Activated CD4-positive, alpha-beta T cell treated with anti-CD3 and anti-CD28 coated beads, Interleukin-2, amount 10 ng/mL, durations not matched to agents 24 days and 14 days (primary cell): ENCODE measurements at regions not wholly inside any gene's neighbourhood (a gene's known extent, or its start where the extent isn't known, plus 50 kb on each side); places are given as distances from the start of the nearest gene placed in this dataset.

Experiments used
- DNase-seq: peaks from one replicate; pipeline ENCODE4 v3.0.0; 2022
- H3K27ac Mint-ChIP-seq: one replicate; pipeline ENCODE4 v1.8.0; 2022; ENCODE audit warnings: mild to moderate bottlenecking, mixed read lengths
- H3K27me3 Mint-ChIP-seq: one replicate; pipeline ENCODE4 v1.8.0; 2022; ENCODE audit warnings: mixed read lengths
- H3K36me3 Mint-ChIP-seq: one replicate; pipeline ENCODE4 v1.8.0; 2022; ENCODE audit warnings: low read depth, mild to moderate bottlenecking, mixed read lengths
- H3K4me1 Mint-ChIP-seq: one replicate; pipeline ENCODE4 v1.8.0; 2021; ENCODE audit warnings: mixed read lengths
- H3K4me3 Mint-ChIP-seq: one replicate; pipeline ENCODE4 v1.8.0; 2022; ENCODE audit warnings: mild to moderate bottlenecking, moderate library complexity, mixed read lengths
- H3K9me3 Mint-ChIP-seq: one replicate; pipeline ENCODE4 v1.8.0; 2021; ENCODE audit warnings: mixed read lengths
- intact Hi-C: fragments of 100-400 bp; cut with micrococcal nuclease; formaldehyde crosslinking; loops from one replicate; pipeline ENCODE4 v1.15.1; 2023

DNA sequence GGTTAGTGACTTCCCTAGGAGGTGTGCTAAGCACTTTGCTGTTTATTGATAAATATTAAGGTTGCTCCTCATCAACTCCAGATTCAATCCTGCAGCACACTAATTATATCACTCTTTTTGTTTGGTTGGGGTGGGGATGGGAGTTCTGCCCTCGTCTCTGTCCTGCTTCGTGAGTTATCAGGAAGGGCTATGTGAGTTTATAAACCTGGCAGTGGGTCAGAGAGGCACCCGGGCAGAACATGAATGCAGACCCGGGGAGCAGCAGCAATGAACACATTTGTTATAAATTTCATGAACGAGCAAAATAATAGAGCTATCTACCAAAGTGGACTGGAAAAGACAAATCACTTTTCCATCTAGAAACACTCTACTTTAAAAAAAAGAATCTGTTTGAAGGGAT lies 125.5 kb upstream of the WWC1 start:
- intact Hi-C loops: no loop called here
- H3K4me3 Mint-ChIP-seq: no peak overlapping the region
- DNase-seq: no peak
- H3K4me1 Mint-ChIP-seq: peaks cover 10% of the 10 kb centered on the region
- H3K27me3 Mint-ChIP-seq: peaks cover 6% of the 10 kb centered on the region
- H3K36me3 Mint-ChIP-seq: no peaks in the 10 kb centered on the region
- no peak overlapping the region for H3K27ac Mint-ChIP-seq
- no peaks in the 10 kb centered on the region for H3K9me3 Mint-ChIP-seq

DNA sequence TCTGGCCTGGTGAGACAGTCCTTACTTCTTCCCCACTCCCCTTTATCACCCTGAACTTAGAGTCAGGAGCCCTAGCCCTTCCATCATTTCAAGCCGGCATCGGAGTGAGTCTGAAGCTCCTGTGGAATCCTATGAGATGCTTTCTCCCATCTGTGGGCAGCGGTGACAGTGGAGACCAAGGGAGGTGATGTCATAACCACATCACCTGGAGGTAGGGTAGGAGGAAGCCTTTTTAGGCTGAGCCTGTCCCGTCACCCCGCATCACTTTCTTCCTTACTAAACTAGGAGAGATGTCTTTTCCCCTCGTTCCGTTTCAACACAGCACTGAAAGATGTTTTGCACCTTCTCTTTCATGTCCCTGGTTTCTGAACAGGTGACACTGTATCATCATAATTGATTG lies 124.1 kb upstream of the WWC1 start:
- DNase-seq: no peak
- intact Hi-C loops: no loop called here
- Mint-ChIP-seq H3K27me3 (peaks cover 6% of the 10 kb centered on the region), H3K4me3 (no peak overlapping the region), H3K9me3 (no peaks in the 10 kb centered on the region), H3K36me3 (no peaks in the 10 kb centered on the region), H3K4me1 (peaks cover 10% of the 10 kb centered on the region), H3K27ac (no peak overlapping the region)

DNA sequence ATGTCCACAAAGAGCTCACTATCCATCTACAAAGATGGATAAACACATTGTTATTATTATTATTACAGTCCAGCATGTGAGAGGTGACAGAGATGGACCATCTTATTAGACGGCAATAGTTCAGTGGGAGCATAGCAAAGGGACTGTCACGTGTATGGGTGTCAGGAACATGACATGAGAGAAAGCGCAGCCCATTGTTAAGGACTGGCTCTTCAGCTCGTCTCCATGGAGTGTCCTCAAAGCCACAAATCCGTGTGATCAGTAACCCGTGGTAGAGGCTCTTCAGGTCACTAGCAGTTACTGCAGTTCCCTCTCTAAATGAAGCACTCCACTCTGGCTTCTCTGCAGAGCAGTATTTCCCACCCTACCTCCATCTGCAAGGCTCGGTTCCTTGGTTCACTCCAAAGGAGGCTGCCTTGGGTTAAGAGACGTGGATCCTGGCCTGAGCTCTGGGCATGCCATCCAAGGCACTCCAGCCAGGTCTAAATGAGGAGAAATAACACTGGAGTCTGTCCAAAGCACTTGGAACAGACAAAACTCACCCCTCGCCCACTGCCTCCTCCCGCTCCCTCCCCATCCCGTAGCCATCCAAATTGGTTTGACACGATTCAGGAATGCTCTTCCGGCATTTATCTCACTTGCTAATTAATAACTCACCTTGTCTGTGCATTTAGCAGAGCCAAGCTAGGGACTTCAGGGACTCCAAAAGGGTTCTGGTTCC lies 122.3 kb upstream of the WWC1 start:
- intact Hi-C loops: no loop called here
- H3K9me3 Mint-ChIP-seq: no peaks in the 10 kb centered on the region
- H3K4me1 Mint-ChIP-seq: peaks cover 10% of the 10 kb centered on the region
- no peak overlapping the region for H3K4me3 Mint-ChIP-seq
- DNase-seq: no peak
- no peak overlapping the region for H3K27ac Mint-ChIP-seq
- H3K27me3 Mint-ChIP-seq: peaks cover 6% of the 10 kb centered on the region
- no peaks in the 10 kb centered on the region for H3K36me3 Mint-ChIP-seq

DNA sequence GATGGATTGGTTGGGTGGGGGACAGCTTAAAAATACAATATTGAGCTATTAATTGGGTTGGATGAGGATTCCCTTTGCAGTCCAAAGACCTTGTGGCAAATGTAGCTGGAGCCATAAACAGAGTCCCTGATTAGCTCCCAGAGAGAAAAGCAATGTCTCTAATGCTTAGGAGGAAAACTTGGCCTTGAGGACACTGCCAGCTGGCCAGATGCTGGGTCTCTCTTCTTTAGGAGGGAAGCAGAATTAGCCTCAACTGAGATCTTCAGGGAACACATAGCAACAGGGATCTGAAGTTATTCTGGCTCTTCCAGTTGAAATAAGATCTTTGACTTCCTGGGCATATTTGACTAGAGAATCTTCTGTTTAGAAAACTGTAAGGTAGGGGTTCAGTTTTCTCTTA lies 121.7 kb upstream of the WWC1 start:
- H3K27ac Mint-ChIP-seq: no peak overlapping the region
- no peak for DNase-seq
- H3K9me3 Mint-ChIP-seq: no peaks in the 10 kb centered on the region
- H3K4me3 Mint-ChIP-seq: no peak overlapping the region
- H3K27me3 Mint-ChIP-seq: peaks cover 6% of the 10 kb centered on the region
- H3K36me3 Mint-ChIP-seq: no peaks in the 10 kb centered on the region
- H3K4me1 Mint-ChIP-seq: peaks cover 10% of the 10 kb centered on the region
- intact Hi-C loops: no loop called here

DNA sequence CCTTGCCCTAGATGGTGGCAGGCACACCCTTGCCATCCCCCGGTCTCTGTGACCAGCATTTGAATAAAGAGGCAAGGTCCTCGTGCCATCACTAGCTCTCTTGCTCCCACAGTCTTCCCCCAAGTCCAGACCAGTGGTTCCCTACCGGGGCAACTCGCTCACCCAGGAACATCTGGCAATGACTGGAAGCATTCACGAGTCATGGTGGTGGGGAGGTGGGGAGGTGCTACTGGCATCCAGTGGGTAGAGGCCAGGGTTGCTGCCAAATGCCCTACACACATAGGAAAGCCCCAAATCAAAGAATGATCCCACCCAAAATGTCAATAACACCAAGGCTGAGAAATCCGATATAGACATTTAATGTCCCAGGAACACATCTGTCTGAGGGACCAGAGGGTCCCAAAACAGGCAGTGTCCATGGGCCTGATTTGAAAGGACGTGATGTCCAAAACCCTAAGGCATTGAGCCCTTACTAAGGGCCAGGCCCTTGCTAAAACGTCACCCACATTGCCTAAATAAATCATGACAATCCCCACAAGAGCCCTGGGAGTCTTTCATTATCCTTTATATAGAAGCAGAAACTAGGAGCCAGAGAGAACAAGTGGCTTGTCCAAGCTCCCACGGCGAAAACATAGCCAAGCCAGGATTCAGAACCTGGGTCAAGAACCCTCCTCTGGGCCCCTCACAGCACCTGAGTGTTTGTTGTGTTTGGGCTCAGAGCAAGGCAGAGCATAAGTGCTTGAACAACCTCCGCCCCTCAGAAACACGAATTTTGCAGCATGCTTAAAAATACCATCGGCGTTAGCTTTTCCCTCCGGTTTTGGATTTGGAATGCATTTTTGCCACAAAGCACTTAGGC lies 119.3 kb upstream of the WWC1 start:
- no peaks in the 10 kb centered on the region for H3K36me3 Mint-ChIP-seq

DNA sequence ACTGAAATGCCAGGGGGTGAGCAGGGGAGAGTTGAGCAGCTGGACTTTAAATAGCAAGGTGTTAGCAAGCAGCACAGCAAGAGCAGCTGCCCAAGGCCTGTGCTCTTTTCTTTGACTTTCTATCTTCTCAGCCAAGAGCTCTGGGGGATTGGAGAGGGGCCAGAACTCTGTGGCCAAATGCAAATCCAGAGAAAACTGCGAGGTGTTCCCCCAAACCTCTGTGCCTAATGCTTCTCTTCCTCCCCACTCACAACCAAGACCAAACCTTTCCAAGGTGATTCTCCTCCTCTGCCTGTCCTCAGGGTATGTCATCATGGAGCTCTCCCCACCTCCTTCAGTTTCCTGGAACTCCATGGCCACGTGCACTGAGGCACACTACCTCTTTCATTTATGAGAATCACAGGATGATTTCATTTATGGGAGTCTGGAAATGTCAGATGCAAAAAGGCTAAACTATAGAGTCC lies 118.7 kb upstream of the WWC1 start:
- no peaks in the 10 kb centered on the region for H3K36me3 Mint-ChIP-seq
- no peak overlapping the region for H3K4me3 Mint-ChIP-seq
- H3K27me3 Mint-ChIP-seq: no peaks in the 10 kb centered on the region
- H3K9me3 Mint-ChIP-seq: no peaks in the 10 kb centered on the region
- DNase-seq: no peak
- peaks cover 2% of the 10 kb centered on the region for H3K4me1 Mint-ChIP-seq
- no peak overlapping the region for H3K27ac Mint-ChIP-seq
- intact Hi-C loops: no loop called here

More for the DNA sequence above, 119.3 kb upstream of the WWC1 start:
- peaks cover 3% of the 10 kb centered on the region for H3K27me3 Mint-ChIP-seq
- no peak for DNase-seq
- H3K4me3 Mint-ChIP-seq: no peak overlapping the region
- H3K27ac Mint-ChIP-seq: no peak overlapping the region
- H3K9me3 Mint-ChIP-seq: no peaks in the 10 kb centered on the region
- peaks cover 4% of the 10 kb centered on the region for H3K4me1 Mint-ChIP-seq
- intact Hi-C loops: no loop called here

DNA sequence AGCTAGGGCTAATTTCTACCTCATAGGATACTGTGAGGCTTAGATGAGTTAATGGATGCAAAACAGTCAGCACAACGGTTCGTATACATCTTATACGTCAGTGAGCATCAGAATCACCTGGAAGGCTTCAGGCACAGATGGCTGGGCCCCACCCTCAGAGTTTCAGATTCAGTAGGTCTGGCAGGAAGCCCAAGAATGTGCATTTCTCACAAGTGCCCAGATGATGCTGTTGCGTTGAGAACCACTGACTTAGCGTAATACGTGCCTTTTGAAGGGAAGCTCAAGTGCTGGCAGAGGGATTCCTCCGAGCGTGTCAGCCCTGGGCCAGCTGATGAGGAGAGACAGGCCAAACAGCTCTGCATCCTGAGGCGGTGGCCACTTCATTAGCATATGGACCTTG lies 117.1 kb upstream of the WWC1 start:
- DNase-seq: no peak
- no peaks in the 10 kb centered on the region for H3K9me3 Mint-ChIP-seq
- no peaks in the 10 kb centered on the region for H3K36me3 Mint-ChIP-seq
- H3K4me1 Mint-ChIP-seq: peaks cover 2% of the 10 kb centered on the region
- intact Hi-C loops: no loop called here
- no peaks in the 10 kb centered on the region for H3K27me3 Mint-ChIP-seq
- H3K4me3 Mint-ChIP-seq: no peak overlapping the region
- H3K27ac Mint-ChIP-seq: no peak overlapping the region

DNA sequence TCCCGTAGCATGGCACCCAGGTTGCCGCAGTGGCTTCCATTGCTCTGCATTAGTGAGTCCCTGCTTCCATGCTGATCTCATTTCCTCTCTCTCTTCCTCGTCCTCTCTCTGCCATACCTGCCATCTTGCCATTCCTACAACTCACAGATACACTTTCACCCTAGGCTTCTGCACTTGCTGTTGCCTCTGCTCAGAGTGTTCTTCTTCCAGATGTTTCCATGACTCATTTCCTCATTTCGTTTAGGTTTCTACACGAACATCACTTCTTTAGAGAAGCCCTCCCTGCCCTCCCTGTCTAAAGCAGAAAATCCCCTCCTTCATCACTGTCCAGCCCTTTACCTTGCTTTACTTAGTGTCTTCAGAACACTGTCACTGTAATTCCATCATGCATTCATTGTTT lies 115.2 kb upstream of the WWC1 start:
- no peaks in the 10 kb centered on the region for H3K27me3 Mint-ChIP-seq
- H3K4me1 Mint-ChIP-seq: peaks cover 2% of the 10 kb centered on the region
- H3K36me3 Mint-ChIP-seq: no peaks in the 10 kb centered on the region
- no peak for DNase-seq
- intact Hi-C loops: no loop called here
- no peaks in the 10 kb centered on the region for H3K9me3 Mint-ChIP-seq
- H3K27ac Mint-ChIP-seq: no peak overlapping the region
- no peak overlapping the region for H3K4me3 Mint-ChIP-seq

DNA sequence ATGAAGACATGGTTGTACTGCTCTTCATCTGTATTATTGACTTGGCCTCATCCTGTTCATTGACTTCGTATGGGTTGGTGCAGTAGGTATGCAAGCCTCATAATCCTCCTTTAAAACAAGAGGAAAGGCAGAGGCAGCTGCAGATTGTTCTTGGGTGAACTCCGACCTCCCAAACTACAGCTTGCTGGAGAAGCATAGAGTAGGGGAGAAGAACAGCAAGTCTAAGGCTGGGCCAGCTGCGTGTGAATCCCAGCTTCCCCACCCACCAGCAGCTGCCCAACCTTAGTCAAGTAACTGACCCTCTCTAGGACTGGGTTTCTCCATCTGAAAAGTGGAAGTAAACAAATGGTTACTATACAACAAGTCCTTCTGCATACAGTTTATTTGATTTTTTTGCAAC lies 114.5 kb upstream of the WWC1 start:
- Mint-ChIP-seq H3K36me3 (no peaks in the 10 kb centered on the region), H3K9me3 (no peaks in the 10 kb centered on the region), H3K27ac (no peak overlapping the region), H3K4me1 (peaks cover 2% of the 10 kb centered on the region), H3K27me3 (no peaks in the 10 kb centered on the region), H3K4me3 (no peak overlapping the region)
- intact Hi-C loops: no loop called here
- DNase-seq: no peak

DNA sequence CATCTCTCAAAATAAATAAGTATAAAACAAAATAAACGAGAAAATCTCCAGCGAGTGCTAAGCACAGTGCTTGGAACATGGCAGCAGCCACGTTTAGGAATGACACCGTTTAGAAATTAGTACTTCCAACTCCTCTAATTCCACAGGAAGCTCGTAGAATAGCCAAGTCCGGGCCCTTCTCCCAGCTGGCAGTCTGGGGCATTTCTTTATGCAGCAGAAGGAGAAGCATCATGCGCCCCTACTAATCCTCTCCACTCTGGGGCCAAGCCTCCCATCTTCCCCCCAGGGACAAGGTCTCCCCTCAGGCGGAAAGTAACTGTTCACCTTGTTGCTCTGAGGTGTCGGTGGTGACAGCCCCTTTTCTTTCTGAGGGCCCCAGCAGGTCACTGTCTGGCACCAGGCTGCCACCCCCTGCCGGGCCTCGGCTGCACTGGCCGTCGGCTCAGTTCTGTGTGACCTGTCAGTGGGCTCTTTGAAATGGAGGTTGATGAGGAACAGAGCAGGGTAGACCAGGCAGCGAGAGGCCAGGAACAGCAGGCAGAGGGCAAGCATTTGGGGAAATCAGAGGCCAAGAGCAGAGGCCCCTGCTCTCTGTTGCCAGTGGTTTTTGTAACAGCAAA lies 113.5 kb upstream of the WWC1 start:
- intact Hi-C loops: no loop called here
- Mint-ChIP-seq H3K4me1 (peaks cover 2% of the 10 kb centered on the region), H3K9me3 (no peaks in the 10 kb centered on the region), H3K36me3 (no peaks in the 10 kb centered on the region), H3K4me3 (no peak overlapping the region), H3K27ac (no peak overlapping the region), H3K27me3 (no peaks in the 10 kb centered on the region)
- no peak for DNase-seq

DNA sequence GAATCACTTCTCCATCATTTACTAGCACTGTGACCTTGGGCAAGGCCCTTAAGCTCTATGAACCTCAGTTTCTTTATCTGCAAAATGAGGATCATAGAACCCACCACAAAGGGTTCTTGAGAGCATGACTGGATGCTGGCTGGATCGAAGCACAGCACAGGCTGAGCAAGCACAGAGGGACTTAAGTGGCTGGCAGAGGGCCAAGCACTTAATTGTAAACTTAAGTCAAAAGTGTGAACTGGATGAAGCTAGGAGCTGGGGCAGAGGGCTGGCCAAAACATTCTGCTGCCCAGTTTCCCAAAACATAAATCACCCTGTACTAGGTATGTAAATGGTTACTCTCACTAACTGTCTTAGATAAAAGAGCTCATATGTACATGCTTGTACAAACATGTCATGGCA lies 112.3 kb upstream of the WWC1 start:
- Mint-ChIP-seq H3K9me3 (no peaks in the 10 kb centered on the region), H3K27me3 (no peaks in the 10 kb centered on the region), H3K27ac (no peak overlapping the region), H3K4me1 (peaks cover 2% of the 10 kb centered on the region), H3K36me3 (no peaks in the 10 kb centered on the region), H3K4me3 (no peak overlapping the region)
- intact Hi-C loops: no loop called here
- DNase-seq: no peak

DNA sequence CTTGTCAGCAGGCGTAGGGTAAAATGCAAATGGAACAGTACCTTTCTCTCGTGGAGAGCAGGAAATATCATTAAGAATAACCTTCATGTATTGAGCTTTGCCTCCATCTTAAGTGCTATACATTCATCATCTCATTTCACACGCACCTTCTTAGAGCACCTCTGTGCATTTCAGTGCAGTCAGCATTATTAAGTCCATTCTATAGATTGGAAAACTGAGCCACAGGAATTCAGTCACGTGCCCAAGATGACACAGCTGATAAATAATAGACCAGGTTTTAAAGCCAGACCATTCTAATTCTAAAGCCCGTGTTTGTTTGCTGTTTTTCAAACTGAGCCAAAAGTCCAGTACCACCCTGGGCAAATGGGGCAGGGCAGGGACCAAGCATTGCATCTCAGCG lies 109.2 kb upstream of the WWC1 start:
- DNase-seq: no peak
- H3K36me3 Mint-ChIP-seq: no peaks in the 10 kb centered on the region
- H3K4me1 Mint-ChIP-seq: no peaks in the 10 kb centered on the region
- H3K27ac Mint-ChIP-seq: no peak overlapping the region
- no peaks in the 10 kb centered on the region for H3K9me3 Mint-ChIP-seq
- intact Hi-C loops: no loop called here
- H3K4me3 Mint-ChIP-seq: no peak overlapping the region
- no peaks in the 10 kb centered on the region for H3K27me3 Mint-ChIP-seq

DNA sequence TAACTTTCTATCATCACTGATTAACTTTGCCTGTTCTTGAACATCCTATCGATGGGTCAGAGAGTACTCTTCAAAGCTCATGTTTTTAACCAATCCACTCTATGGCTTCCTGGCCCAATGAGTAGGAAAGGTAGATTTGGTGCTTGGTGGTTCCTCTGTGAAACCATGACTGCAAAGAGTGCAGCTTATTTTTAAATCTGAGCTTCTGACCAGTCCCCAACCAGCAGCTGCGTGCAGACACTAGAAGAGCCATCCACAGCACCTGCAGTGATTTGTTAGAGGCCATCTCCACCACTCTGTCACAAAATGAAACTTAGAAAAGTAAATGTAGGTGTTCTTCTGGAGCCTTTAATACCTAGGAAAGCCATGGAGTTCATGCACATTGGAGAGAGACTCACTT lies 107.3 kb upstream of the WWC1 start:
- no peak overlapping the region for H3K27ac Mint-ChIP-seq
- no peaks in the 10 kb centered on the region for H3K4me1 Mint-ChIP-seq
- no peak for DNase-seq
- no peak overlapping the region for H3K4me3 Mint-ChIP-seq
- intact Hi-C loops: no loop called here
- no peaks in the 10 kb centered on the region for H3K27me3 Mint-ChIP-seq
- H3K36me3 Mint-ChIP-seq: no peaks in the 10 kb centered on the region
- no peaks in the 10 kb centered on the region for H3K9me3 Mint-ChIP-seq
